DND-41 (cell line): ENCODE measurements at regions not wholly inside any gene's neighbourhood (a gene's known extent, or its start where the extent isn't known, plus 50 kb on each side); places are given as distances from the start of the nearest gene placed in this dataset.

Source experiments
- EZH2 ChIP-seq: IDR thresholded peaks from 3 replicates; pipeline ENCODE4 v1.6.1; 2012; ENCODE audit warnings: borderline replicate concordance, low read depth, mild to moderate bottlenecking, moderate library complexity, low read length, inconsistent platforms; ENCODE audit not compliant: severe bottlenecking
- TF ChIP-seq, protein P1 (sequence below): IDR thresholded peaks from 2 replicates; pipeline ENCODE4 v1.5.1; 2012; ENCODE audit warnings: borderline replicate concordance, low read length, moderate library complexity, mild to moderate bottlenecking; ENCODE audit not compliant: poor library complexity, severe bottlenecking; ENCODE audit errors: extremely low read depth

DNA sequence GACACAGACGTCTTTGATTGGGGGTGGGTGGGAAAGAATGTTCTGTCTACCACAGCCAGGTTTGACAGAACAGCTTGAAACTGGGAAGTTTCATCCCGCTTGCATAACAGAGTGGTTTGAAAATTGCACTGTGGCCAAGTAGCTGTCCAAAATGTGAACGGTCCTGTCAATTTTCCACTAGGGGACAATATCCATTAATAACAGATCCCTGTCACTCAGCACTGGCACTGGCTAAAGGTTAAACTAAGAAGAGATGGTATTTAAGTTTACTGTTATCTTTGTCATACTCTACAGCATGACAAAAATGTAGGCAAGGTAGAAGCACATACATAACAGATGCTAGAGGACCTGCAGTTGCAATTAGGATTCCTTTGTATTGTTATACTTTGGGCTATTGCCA is 55.6 kb upstream of the ACMSD start:
- TF ChIP-seq, protein P1, sequence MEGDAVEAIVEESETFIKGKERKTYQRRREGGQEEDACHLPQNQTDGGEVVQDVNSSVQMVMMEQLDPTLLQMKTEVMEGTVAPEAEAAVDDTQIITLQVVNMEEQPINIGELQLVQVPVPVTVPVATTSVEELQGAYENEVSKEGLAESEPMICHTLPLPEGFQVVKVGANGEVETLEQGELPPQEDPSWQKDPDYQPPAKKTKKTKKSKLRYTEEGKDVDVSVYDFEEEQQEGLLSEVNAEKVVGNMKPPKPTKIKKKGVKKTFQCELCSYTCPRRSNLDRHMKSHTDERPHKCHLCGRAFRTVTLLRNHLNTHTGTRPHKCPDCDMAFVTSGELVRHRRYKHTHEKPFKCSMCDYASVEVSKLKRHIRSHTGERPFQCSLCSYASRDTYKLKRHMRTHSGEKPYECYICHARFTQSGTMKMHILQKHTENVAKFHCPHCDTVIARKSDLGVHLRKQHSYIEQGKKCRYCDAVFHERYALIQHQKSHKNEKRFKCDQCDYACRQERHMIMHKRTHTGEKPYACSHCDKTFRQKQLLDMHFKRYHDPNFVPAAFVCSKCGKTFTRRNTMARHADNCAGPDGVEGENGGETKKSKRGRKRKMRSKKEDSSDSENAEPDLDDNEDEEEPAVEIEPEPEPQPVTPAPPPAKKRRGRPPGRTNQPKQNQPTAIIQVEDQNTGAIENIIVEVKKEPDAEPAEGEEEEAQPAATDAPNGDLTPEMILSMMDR = peak; percentile 69
- TF ChIP-seq EZH2 = no peak
